HFF-Myc (cell line): ENCODE measurements at regions not wholly inside any gene's neighbourhood (a gene's known extent, or its start where the extent isn't known, plus 50 kb on each side); places are given as distances from the start of the nearest gene placed in this dataset.

Experiments used
- DNase-seq: peaks from one replicate; pipeline ENCODE4 v3.0.0-alpha.2; 2011; ENCODE audit warnings: low read depth; ENCODE audit errors: extremely low read depth
- H3K4me3 ChIP-seq: replicated peaks from 2 replicates; pipeline ENCODE4 v1.5.1; 2011; ENCODE audit warnings: low read depth, mild to moderate bottlenecking, control low read depth, low read length
- TF ChIP-seq, protein P1 (sequence below): IDR thresholded peaks from 2 replicates; pipeline ENCODE4 v1.5.1; 2012; ENCODE audit warnings: mild to moderate bottlenecking, low read depth, low read length, control low read depth; ENCODE audit errors: missing control alignments

DNA sequence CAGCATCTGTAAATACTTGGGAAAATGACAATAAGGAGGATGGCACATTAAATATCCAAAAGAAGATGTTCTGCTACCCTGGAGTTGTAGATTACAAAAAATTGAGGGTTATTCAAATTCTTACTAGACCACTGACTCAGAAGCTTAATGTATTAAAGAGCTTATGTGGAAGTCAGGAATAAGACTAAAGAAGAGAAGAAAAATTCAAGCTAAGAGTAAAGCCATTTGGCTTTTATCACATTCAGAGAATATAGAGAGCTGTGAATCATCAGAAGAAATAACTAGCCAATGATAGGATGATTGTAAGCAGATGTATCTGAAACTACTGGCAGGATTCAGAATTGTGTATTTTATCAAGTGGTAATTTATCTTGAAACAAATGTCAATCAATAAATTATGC, 237.0 kb downstream of the TBX15 start:
- no peak overlapping the region for H3K4me3 ChIP-seq
- TF ChIP-seq, protein P1, sequence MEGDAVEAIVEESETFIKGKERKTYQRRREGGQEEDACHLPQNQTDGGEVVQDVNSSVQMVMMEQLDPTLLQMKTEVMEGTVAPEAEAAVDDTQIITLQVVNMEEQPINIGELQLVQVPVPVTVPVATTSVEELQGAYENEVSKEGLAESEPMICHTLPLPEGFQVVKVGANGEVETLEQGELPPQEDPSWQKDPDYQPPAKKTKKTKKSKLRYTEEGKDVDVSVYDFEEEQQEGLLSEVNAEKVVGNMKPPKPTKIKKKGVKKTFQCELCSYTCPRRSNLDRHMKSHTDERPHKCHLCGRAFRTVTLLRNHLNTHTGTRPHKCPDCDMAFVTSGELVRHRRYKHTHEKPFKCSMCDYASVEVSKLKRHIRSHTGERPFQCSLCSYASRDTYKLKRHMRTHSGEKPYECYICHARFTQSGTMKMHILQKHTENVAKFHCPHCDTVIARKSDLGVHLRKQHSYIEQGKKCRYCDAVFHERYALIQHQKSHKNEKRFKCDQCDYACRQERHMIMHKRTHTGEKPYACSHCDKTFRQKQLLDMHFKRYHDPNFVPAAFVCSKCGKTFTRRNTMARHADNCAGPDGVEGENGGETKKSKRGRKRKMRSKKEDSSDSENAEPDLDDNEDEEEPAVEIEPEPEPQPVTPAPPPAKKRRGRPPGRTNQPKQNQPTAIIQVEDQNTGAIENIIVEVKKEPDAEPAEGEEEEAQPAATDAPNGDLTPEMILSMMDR, result no peak
- no peak for DNase-seq

GRCh38 chr1:118744420-118744819, 243.7 kb downstream of the TBX15 start:
- DNase-seq, result no peak
- H3K4me3 ChIP-seq, result no peak overlapping the region
- TF ChIP-seq, protein P1, result no peak

DNA sequence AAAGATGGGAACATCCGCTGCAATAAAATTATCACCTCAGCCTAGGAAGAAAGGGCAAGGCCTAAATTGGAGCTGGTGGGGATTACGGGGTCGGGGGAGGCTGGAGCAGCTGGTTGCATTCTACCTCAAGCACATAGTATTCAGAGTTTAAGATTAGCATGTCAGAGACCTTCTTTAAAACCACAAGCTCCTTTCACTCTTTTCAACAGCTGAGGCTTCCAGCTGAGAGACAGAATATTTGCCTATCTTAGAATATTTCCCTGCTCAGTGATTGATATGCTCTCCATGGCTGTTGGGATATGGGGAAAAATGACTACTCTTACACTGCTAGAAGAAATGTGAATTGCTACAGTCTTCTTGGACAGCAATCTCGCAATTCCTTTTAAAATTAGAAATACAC, 248.6 kb downstream of the TBX15 start:
- no peak for DNase-seq
- H3K4me3 ChIP-seq, result no peak overlapping the region
- TF ChIP-seq, protein P1, result no peak

GRCh38 chr1:118736322-118736721, 251.8 kb downstream of the TBX15 start:
- TF ChIP-seq, protein P1, result no peak
- no peak for DNase-seq
- no peak overlapping the region for H3K4me3 ChIP-seq

DNA sequence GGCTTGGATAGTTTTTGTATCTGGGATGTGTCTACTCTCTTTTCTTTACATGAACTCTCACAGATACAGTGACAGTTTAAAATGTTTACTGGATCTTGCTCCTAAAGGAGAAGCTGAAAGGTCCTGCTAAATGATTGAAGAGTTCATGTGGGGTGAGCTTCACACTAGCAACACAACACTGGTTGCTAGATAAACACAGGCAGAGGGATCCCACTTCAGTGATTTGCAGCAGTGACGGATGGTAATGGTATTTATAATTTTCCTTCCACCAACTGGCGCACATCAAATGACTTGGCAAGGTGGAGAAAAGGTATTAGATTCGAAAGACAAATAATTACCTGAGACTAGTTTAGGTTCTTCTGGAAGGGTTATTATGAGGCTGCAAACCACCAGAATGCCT, 270.2 kb downstream of the TBX15 start:
- no peak for DNase-seq
- no peak overlapping the region for H3K4me3 ChIP-seq
- TF ChIP-seq, protein P1, result no peak

DNA sequence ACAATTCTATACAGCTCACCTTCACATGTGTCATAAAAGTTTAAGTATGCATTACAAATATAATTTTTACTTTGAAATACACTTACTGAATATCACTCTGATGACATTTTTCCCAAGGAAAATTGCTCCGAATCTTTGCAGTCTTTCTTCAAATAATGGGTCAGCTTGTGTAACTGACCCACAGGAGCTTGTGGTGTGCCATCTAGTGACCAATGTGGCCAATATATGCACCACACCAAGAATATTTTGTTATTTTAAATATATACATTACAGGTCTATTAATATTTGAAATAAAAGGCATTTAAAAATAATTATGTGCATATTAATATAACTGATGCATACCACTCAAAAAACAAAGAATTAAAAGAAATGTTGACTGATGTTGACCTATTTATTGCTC, 271.4 kb downstream of the TBX15 start:
- no peak for DNase-seq
- TF ChIP-seq, protein P1, result no peak

GRCh38 chr1:118711356-118711755, 276.8 kb downstream of the TBX15 start:
- DNase-seq, result no peak
- H3K4me3 ChIP-seq, result no peak overlapping the region
- TF ChIP-seq, protein P1, result no peak

More for the DNA sequence above, 271.4 kb downstream of the TBX15 start:
- no peak overlapping the region for H3K4me3 ChIP-seq
